ENCODE measurements at regions not wholly inside any gene's neighbourhood (a gene's known extent, or its start where the extent isn't known, plus 50 kb on each side); places are given as distances from the start of the nearest gene placed in this dataset.
"Not testable (repeated sequence)": the region's sequence is repeated elsewhere in the genome, so short reads cannot be mapped to it uniquely, and the experiment has no call there.

GRCh38 chr6:120484146-120484545, 850.1 kb downstream of the TBC1D32 start:
- in situ Hi-C loops (cut with HindIII; ENCODE audit: low sequenced_read_pairs): no loop called here
- no peak for DNase-seq (ENCODE audit: low read depth)
- no peak overlapping the region for H3K4me3 ChIP-seq (ENCODE audit: low read depth, low read length)
- TF ChIP-seq CTCF (IDR thresholded peaks at IDR 0.05; ENCODE audit: low read depth, low read length, missing control alignments): no peak

- in situ Hi-C loops (cut with HindIII; ENCODE audit: low sequenced_read_pairs): no loop called here
Observed at GRCh38 chr6:120478650-120479049, 855.6 kb downstream of the TBC1D32 start.

GRCh38 chr6:120473804-120474203, 860.5 kb downstream of the TBC1D32 start:
- in situ Hi-C loops (cut with HindIII; ENCODE audit: low sequenced_read_pairs): no loop called here
- no peak for DNase-seq (ENCODE audit: low read depth)
- no peak for TF ChIP-seq CTCF (IDR thresholded peaks at IDR 0.05; ENCODE audit: low read depth, low read length, missing control alignments)

More at GRCh38 chr6:120478650-120479049, 855.6 kb downstream of the TBC1D32 start:
- no peak for TF ChIP-seq CTCF (IDR thresholded peaks at IDR 0.05; ENCODE audit: low read depth, low read length, missing control alignments)
- DNase-seq (ENCODE audit: low read depth): no peak
- H3K4me3 ChIP-seq (ENCODE audit: low read depth, low read length): no peak overlapping the region

GRCh38 chr6:120468486-120468885, 865.8 kb downstream of the TBC1D32 start:
- DNase-seq (ENCODE audit: low read depth): no peak
- TF ChIP-seq CTCF (IDR thresholded peaks at IDR 0.05; ENCODE audit: low read depth, low read length, missing control alignments): no peak
- in situ Hi-C loops (cut with HindIII; ENCODE audit: low sequenced_read_pairs): no loop called here
- H3K4me3 ChIP-seq (ENCODE audit: low read depth, low read length): no peak overlapping the region

More at GRCh38 chr6:120473804-120474203, 860.5 kb downstream of the TBC1D32 start:
- H3K4me3 ChIP-seq (ENCODE audit: low read depth, low read length): no peak overlapping the region

- in situ Hi-C loops (cut with HindIII; ENCODE audit: low sequenced_read_pairs): no loop called here
- TF ChIP-seq CTCF (IDR thresholded peaks at IDR 0.05; ENCODE audit: low read depth, low read length, missing control alignments): no peak
- DNase-seq (ENCODE audit: low read depth): no peak
- no peak overlapping the region for H3K4me3 ChIP-seq (ENCODE audit: low read depth, low read length)
Observed at GRCh38 chr6:120451508-120451907, 882.8 kb downstream of the TBC1D32 start.

GRCh38 chr6:120447605-120448004, 886.7 kb downstream of the TBC1D32 start:
- TF ChIP-seq CTCF (IDR thresholded peaks at IDR 0.05; ENCODE audit: low read depth, low read length, missing control alignments): no peak
- in situ Hi-C loops (cut with HindIII; ENCODE audit: low sequenced_read_pairs): no loop called here
- no peak for DNase-seq (ENCODE audit: low read depth)
- H3K4me3 ChIP-seq (ENCODE audit: low read depth, low read length): no peak overlapping the region

GRCh38 chr6:120432840-120433239, 901.4 kb downstream of the TBC1D32 start:
- H3K4me3 ChIP-seq (ENCODE audit: low read depth, low read length); DNase-seq (ENCODE audit: low read depth); in situ Hi-C loops (cut with HindIII; ENCODE audit: low sequenced_read_pairs): not testable (repeated sequence)
